Inflammatory macrophage treated with lipopolysaccharide for 4 hours (primary cell): ENCODE measurements at regions not wholly inside any gene's neighbourhood (a gene's known extent, or its start where the extent isn't known, plus 50 kb on each side); places are given as distances from the start of the nearest gene placed in this dataset.

Experiments used
- DNase-seq: peaks from one replicate; pipeline ENCODE4 v3.0.0-alpha.2; 2020

GRCh38 chr14:82067221-82067875, 533.7 kb upstream of the SEL1L start:
- DNase-seq: no peak

- no peak for DNase-seq
Observed at GRCh38 chr14:82070040-82070439, 536.4 kb upstream of the SEL1L start.

DNA sequence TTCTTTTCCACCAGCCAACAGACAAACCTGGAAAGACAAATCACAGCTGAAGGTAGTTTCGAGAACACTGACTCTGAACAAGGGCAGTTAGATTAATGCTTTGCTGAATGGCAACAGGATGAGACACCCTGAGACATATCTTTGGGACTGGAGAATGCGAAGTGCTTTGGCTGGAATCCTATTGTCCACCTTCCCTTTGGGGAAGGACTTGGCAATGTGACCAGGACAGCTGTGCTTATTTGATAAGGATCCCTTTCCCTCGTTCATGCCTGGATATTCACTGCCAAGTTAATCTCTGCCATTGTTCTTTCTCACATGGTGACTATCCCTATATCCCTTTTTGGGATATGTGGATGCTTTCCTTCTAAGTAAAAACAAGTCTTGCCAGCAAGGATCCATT, 537.1 kb upstream of the SEL1L start:
- DNase-seq: no peak

- no peak for DNase-seq
Observed at GRCh38 chr14:82073547-82073946, 539.9 kb upstream of the SEL1L start.

DNA sequence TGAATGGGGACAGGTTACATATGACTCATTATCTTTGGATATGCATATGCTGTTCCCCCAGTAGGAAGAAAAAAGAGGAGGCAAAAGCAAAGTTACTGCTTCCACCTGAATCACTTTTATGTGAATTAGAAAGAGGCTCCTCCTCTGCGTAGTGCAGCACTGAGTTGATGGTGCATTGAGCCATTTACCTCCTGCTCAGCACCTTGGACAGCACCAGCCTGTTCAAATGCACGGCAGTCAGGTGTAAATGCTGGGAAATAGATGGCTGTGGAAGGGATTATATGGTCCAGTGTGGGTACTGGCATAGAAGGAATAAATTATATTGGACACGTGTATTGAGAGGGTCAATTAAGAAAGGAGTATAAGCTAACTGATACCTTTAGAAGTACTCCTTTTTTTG, 541.9 kb upstream of the SEL1L start:
- no peak for DNase-seq

DNA sequence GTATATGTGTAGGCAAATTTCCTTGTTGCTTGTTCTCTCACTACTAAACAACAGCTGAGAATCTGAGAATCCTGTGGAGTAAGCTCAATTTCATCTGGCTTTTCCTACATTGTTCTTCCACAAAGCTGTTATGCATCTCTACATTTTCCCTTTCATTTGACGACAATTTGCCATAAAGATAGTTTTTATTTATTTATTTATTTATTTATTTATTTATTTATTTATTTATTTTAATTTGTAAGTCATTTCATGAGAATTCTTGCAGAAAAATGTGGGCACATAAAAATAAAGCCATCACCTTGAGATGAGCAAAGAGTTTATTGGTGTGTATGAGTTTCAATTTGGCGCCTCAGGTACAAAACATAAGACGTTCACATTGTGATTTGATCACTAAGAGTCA, 545.9 kb upstream of the SEL1L start:
- no peak for DNase-seq

- DNase-seq: no peak
Observed at GRCh38 chr14:82080370-82080769, 546.7 kb upstream of the SEL1L start.

- DNase-seq: no peak
Observed at GRCh38 chr14:82084813-82085212, 551.2 kb upstream of the SEL1L start.

GRCh38 chr14:82091097-82091496, 557.4 kb upstream of the SEL1L start:
- no peak for DNase-seq

DNA sequence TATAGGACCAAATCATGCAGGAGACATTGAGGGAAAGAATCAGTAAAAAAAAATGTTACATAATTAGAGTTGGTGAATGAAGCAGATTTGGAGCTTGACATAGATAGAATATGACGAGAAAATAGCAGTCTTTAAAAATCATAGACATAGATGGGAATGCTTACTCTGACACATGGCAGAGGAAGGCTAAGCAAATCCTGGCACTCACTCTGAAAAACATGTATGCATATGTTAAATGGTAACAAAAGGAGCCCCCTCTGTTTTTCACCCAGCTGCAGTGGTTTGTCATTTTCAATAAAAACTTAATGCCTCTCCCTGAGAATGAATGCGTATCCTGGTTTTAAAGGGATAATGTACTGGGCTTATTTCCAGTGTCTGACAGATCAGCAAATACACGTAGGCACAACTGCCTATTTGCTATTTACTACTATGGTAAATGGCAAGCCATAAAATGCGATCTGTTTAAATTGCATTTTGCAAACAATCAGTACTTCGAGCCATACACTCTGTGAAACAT, 561.2 kb upstream of the SEL1L start:
- DNase-seq: no peak

DNA sequence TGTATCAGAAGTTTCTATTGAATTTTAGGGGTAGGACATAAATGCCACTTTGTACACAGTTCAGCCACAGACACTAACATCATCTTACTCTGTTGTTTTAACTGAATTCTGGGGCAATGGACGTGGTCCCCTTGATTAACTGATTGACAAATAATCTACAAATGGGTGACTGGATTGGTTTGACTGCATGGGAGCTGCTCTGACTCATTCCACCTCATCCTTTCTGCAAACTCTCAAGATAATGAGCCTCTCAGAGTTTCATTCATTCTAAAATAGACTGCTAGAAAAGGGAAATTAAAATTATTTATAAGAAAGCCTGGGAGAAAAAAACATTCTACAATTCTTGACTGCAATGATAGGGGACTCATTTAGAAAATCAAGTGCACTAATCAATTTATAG, 570.4 kb upstream of the SEL1L start:
- DNase-seq: no peak

GRCh38 chr14:82112210-82112839, 578.7 kb upstream of the SEL1L start:
- DNase-seq: no peak

GRCh38 chr14:82113007-82113406, 579.4 kb upstream of the SEL1L start:
- DNase-seq: no peak

DNA sequence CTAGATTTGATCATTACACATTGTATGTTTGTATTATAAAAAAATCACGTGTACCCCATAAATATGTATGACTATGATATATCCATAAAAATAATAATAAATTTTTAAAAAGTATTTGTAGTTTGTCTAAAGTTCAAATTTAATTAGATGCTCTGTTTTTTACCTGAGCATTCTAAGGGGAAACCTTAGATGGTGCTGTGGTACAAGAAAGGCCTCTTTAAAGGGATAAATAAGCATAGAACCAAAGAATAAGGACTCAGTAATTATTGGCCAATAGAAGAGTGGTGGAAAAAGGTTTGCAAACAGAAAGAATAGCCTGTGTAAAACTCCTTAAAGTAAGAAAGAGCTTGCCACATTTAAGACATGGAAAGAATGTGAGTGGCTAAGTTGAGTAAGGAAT, 580.1 kb upstream of the SEL1L start:
- no peak for DNase-seq

DNA sequence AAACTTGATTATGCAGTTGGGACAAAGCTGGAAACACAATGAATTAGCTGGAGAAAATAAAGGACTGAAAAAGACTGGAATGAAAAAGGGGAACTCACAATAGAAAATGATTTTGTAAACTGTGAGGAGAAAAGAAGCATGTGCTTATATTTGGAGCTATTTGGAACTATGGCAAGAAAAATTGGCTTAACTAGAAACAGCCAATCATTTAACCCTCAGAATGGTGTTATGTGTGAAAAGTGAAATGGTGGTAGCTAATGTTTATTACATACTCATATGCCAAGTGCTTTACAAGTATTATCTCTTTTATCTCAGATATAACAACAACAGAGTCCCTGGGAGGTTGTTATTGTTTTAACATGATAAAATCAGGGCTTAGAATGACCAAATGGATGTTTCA, 583.1 kb upstream of the SEL1L start:
- DNase-seq: no peak

GRCh38 chr14:82122655-82123054, 589.0 kb upstream of the SEL1L start:
- no peak for DNase-seq

DNA sequence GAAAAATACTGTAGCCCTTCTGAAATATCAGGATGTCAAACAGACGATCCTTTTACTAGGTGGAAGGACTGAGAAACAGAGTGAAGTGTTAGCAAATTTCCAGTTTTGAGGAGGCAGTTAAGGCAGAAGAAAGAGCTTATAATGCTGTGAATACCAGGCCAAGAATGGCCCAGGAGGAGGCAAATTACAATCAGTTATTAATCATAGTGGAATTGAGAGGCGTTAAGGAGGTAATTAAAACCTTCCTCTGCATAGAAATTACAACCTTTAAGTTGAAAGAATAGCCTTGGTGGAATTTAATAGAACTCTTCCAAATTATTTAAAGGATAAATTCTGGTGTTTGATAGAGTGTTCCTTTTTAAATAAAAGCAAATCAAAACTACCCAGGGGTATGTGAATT, 590.9 kb upstream of the SEL1L start:
- DNase-seq: no peak

DNA sequence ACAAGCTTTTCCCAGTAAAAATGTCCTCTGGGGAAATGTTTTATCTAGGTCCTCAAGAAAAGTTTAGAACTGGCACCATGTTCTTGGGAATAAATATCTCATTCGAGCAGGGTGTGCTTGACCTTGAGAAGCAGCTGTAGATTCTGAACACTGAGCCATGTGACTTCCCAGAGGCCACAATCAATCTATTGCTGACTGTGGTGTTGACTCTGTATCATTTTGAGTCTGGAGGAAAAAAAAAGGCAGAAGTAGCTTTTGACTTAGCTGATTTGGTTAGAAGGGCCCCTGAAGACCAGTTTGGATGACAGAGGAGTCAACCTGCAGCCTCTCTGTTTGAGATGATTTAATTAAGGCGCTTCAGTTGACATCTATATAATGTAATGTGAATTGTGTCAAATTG, 592.4 kb upstream of the SEL1L start:
- DNase-seq: no peak

GRCh38 chr14:82134411-82134810, 600.8 kb upstream of the SEL1L start:
- DNase-seq: no peak

DNA sequence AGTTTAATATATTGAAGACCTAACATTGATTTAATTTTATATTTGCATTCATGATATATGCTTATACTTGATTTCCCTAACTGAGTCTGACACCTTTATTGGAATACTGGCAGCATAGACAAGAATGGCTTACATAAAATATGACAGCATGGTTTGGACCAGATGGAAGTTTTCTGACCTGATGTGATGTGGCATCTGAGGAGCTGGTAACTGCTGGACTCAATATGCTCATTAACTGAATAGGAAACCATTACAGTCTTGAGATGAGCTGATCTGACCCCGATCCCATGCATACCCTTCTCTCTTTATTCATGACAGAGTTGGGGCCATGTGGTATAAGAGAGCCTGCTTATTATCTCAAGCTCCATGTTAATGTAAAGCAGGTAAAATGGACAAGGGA, 604.8 kb upstream of the SEL1L start:
- no peak for DNase-seq

DNA sequence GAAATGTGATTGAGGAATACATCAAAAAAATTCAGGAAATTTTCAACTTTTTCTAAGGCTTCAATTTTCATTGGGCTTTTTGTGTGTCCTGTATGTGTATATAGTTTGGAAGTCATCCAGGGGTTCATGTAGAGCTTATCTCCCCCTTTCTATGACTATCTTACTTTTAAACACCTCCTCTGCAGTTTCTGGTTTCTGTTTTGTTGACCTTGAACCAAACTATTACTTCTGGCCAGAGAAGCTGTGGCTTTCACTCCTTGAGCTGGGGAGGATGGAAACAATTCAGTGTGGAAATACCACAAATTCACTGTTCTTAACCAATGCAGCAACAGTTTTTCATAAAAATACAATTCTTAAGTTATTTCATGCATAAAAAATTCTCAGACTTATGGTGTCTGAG, 613.2 kb upstream of the SEL1L start:
- DNase-seq: no peak

DNA sequence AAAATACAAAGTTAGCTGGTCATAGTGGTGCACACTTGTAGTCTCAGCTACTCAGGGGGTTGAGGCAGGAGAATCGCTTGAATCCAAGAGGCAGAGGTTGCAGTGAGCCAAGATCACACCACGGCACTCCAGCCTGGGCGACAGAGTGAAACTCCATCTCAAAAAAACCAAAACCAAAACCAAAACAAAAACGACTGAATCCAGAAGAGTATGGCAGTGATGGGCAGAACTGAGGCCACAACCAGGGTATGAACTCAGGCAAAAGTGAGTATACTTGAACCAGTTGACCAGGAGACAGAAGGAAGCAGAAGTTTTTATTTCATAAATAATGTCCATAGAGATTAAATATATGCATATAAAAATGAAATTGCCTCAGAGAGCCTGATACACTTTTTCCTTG, 620.0 kb upstream of the SEL1L start:
- DNase-seq: no peak

DNA sequence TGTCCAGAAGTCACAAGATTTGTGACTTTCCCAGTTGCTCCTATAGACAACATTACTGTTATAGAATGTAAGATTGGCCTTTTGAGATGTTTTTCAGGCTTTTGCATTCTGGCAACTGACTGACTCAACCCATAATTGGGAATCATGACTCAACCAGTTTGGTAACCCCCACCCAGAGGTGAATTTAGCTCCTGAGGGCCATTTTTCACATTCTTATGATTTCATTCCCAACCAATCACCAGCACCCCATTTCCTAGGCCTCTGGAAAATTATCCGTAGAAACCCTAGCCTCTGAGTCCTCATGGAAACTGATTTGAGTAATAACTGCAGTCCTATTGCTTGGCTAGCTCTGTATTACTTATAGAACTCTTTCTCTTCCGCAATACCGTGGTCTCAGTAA, 626.0 kb upstream of the SEL1L start:
- DNase-seq: no peak

DNA sequence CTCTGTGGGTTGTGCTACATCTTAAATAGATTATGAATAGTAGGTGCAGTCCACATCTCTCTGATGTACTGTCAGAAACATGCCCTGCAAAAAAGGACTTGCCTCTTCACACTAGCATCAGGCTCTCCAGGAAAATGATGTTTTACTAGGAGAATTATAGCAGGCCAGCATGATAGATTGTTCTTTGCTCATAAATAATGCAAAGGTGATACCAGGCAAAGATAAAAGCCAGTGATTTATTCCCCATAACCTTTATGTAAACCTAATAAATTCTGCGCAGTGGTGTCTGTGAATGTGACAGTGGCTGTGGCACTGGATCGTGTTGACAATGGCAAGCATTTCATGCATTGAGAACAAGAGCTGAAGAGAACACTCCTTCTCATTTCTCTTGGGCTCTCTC, 646.5 kb upstream of the SEL1L start:
- no peak for DNase-seq

DNA sequence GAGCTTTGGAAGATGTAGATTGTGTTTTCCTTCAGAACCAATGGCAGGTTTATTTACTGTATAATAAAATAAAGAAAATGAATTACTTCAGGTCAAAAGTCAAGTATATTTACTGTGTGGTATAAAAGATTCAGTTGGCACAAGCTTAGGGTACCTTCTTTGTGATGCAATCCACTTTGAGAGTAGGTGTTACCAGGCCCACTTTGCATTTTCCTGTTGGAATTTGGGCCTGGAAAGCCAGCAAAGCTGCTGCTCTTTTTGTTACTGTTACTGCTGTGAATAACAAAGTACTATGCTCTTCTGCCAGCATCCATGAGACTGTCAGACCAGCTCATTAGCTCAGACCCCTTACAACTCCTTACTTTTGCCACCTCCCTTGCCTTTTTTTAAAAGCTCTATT, 649.0 kb upstream of the SEL1L start:
- no peak for DNase-seq
